ENCODE measurements at regions not wholly inside any gene's neighbourhood (a gene's known extent, or its start where the extent isn't known, plus 50 kb on each side); places are given as distances from the start of the nearest gene placed in this dataset.

GRCh38 chr14:34372786-34373185 is 89.3 kb downstream of the SPTSSA start:
- H3K4me1 ChIP-seq, result peaks cover 40% of the 10 kb centered on the region
- DNase-seq, result no peak
- intact Hi-C loops (cut with DNase I), result no loop called here
- no peaks in the 10 kb centered on the region for H3K9me3 ChIP-seq
- peak overlapping the region; percentile 77 for H3K27ac ChIP-seq
- no peak for TF ChIP-seq CTCF (IDR thresholded peaks at IDR 0.05)
- H3K27me3 ChIP-seq (ENCODE audit: low read depth), result no peaks in the 10 kb centered on the region
- H3K36me3 ChIP-seq, result no peaks in the 10 kb centered on the region
- ATAC-seq, result no peak
- no peak overlapping the region for H3K4me3 ChIP-seq

DNA sequence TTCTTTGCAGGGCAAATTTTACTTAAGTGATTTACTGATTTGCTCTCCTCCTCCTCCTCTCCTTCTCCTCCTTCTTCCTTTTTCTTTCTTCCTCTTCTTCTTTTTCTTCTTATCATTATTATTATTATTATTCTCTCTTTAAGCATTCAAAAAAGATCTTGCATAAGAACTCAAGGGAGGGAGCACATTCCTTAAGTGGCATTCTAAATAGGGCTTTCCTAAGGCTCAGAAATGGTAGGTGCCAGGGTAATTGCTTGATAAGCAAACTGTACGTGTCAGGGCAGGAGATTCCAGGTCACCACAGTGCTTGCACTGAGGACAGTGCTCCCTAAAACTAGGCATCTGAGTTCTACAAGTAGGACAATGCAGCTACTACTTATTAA is 92.4 kb downstream of the SPTSSA start:
- H3K9me3 ChIP-seq, result no peaks in the 10 kb centered on the region
- no peak overlapping the region for H3K4me3 ChIP-seq
- peaks cover 37% of the 10 kb centered on the region for H3K4me1 ChIP-seq
- intact Hi-C loops (cut with DNase I), result no loop called here
- H3K36me3 ChIP-seq, result no peaks in the 10 kb centered on the region
- no peaks in the 10 kb centered on the region for H3K27me3 ChIP-seq (ENCODE audit: low read depth)
- peak overlapping the region; percentile 81 for H3K27ac ChIP-seq
- ATAC-seq (peak in 1 of 2 donors; percentile 36), DNase-seq (no peak)
- no peak for TF ChIP-seq CTCF (IDR thresholded peaks at IDR 0.05)

- H3K36me3 ChIP-seq, result no peaks in the 10 kb centered on the region
- DNase-seq (no peak), ATAC-seq (peak; percentile 28 to 41)
- H3K9me3 ChIP-seq, result no peaks in the 10 kb centered on the region
- no peak for TF ChIP-seq CTCF (IDR thresholded peaks at IDR 0.05)
- intact Hi-C loops (cut with DNase I), result no loop called here
- no peak overlapping the region for H3K4me3 ChIP-seq
- peaks cover 37% of the 10 kb centered on the region for H3K4me1 ChIP-seq
- no peaks in the 10 kb centered on the region for H3K27me3 ChIP-seq (ENCODE audit: low read depth)
- H3K27ac ChIP-seq, result peak overlapping the region; percentile 81
Observed at GRCh38 chr14:34368971-34369647, 92.9 kb downstream of the SPTSSA start.

GRCh38 chr14:34368115-34368970 is 93.7 kb downstream of the SPTSSA start:
- no peak for DNase-seq

More at GRCh38 chr14:34368115-34368970, 93.7 kb downstream of the SPTSSA start:
- H3K9me3 ChIP-seq, result no peaks in the 10 kb centered on the region
- peak; percentile 74 to 76 for ATAC-seq
- TF ChIP-seq CTCF (IDR thresholded peaks at IDR 0.05), result no peak
- H3K27me3 ChIP-seq (ENCODE audit: low read depth), result no peaks in the 10 kb centered on the region
- intact Hi-C loops (cut with DNase I), result no loop called here
- H3K4me3 ChIP-seq, result no peak overlapping the region
- peak overlapping the region; percentile 81 for H3K27ac ChIP-seq
- H3K4me1 ChIP-seq, result peaks cover 42% of the 10 kb centered on the region
- no peaks in the 10 kb centered on the region for H3K36me3 ChIP-seq

Data from lower lobe of right lung (tissue), 2 donors.